ENCODE measurements at regions not wholly inside any gene's neighbourhood (a gene's known extent, or its start where the extent isn't known, plus 50 kb on each side); places are given as distances from the start of the nearest gene placed in this dataset.
A peak's percentile ranks its signal among the peaks of the same experiment; 100 is the strongest.

DNA sequence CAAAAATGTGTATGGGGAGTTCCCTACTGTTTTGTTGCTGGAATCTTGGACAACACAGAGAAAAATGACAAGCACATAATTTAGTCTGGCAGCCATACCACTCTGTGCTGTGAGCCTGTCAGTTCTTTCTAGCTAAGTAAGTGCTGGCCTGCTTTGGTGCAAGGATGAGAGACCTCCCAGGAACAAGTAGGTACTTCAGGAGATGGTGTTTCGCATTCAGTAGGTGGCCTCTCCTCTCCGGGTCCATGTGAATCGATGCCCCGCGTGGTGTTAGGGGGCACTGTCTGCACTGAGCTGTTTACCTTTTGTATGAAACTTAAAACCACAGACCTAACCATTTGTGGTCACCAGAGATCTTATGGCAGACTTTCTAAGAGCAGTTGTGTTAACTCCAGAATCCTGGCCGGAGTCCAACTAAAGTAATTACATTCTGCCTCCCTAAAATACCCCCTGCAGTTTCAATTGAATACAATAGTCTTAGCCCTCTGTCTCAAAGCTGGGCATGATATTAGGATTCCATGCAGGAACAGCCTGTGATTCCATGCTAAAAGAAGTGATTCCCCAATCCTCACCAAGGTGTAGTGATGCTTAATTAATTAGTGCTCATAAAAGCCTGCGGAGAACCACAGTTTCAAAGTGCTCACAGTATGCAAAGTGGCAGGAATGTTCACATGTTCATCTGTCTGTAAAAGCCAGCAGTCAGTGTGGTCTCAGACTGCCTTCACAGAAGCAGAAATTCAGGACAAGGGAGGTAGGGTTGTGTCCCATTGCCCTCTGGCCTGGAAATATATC, 64.2 kb downstream of the LLPH start:
- DNase-seq = peak; percentile 89

DNA sequence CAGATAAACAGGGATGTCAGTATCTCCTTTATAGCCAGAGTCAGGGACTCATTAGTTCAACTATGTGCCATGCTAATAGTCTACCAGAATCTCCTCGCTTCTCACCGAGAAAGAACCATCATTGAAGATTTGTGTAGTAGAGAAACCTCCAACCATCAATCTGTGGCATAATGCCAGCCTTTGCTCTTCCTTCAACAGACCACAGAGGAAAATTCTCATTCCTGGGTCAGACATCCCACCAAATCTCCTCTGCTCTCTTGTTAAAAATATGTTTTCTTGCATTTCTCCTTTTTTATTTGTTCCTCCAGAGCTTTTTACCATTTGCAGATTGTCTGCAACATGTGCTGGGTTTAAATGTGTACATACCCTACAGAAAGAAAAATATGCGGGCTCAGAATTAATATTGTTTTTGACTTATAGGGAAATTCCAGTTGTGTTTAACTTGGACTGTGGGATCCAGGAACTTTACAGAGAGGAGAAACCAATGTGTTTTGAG, 64.9 kb downstream of the LLPH start:
- DNase-seq = peak; percentile 80

DNA sequence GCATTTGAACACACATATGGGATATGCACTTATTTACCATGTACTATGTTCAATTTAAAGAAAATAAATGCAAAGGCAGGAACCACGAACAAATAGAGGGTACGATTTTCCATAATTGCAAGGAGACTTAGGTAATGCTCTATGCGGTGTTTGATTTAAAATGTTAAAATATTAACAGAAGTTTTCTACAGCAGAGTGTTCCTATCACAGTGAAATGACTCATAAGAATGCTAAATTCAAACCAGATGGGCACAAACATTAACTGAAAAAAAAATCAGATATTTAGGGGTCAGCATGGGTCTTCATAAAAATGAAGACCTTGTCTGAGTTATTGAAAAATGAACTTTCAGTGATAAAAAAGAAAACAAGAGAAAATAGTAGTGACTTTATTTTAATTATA, 65.4 kb downstream of the LLPH start:
- peak; percentile 72 for DNase-seq

DNA sequence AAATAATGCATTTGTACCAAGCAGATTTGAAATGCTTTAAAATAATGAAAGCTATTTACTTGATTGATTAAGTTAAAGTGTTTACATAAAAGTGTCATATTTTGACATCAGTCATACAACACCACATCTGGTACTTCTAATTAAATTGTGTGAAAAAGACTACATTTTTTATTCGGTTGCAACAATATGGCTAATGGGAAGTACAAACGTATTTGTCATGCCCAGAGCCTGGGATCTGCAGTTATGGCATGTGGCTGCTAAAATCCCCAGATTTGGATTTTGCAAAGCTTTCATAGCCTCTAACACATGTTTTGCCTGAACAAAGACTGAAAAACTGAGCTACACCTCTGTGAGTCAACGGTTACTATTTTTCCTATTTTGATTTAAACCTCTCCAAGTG, 66.6 kb downstream of the LLPH start:
- peak; percentile 79 for DNase-seq

- DNase-seq = no peak
Observed at GRCh38 chr12:66062290-66062625, 68.3 kb downstream of the LLPH start.

DNA sequence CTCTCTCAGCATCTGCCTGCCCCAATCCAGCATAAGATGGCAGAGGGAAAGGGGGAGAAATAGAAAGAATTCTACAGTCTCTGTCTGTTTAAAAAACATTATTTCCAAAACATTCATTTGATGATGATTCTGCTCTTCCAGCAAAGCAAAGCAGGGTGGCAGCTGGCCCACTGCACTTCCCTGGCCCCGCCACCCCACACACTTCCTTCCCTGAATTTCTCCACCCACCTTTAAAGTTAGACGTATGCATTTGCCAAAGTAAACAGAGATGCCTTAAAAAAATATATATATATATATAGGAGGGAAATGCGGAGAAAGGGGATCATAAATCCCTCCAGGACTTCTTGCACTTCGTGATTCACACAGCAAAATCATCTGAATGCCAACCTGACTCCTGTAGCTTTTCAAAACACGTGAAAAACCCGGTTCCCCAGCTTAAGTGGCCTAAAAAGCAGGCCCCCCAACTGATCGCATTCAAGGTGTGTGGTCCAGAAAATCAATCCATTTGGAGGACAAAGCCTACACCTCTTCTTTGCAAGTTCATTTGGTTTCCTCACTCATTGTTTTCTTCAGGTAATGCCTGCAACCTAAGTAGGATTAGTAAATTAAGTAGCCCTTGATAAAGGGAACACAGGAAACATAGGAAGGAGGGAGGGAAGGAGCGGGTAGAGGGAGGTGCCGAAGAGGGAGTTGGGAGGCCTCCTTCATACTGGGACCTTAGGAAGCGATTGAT, 68.8 kb downstream of the LLPH start:
- DNase-seq = peak; percentile 25

GRCh38 chr12:66061076-66061475, 69.5 kb downstream of the LLPH start:
- no peak for DNase-seq

- DNase-seq = no peak
Observed at GRCh38 chr12:66060163-66060907, 70.2 kb downstream of the LLPH start.

- no peak for DNase-seq
Observed at GRCh38 chr12:66059666-66060065, 70.9 kb downstream of the LLPH start.

GRCh38 chr12:66058554-66058953, 72.0 kb downstream of the LLPH start:
- no peak for DNase-seq

- DNase-seq = no peak
Observed at GRCh38 chr12:66055837-66056319, 74.7 kb downstream of the LLPH start.

GRCh38 chr12:66052988-66053615, 77.4 kb downstream of the LLPH start:
- DNase-seq = no peak

DNA sequence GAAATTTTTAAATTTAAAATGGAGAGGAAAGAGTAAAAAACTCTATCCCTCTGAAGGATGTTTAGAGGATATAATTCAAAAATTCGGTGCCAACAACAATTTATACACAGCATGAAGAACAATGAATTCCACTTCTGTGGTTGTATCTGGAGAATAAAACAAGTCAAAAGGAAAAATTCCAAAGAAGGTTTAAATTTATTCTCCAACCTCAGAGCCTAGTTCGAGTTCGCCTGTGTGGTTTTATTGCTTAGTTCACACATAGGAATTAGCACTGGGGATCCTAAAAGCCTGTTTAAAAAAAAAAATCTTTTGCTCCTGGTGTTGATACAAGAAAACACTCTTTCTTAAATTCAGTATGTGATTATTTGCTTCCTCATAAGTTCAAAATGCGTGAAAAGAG, 79.2 kb downstream of the LLPH start:
- DNase-seq = no peak

DNA sequence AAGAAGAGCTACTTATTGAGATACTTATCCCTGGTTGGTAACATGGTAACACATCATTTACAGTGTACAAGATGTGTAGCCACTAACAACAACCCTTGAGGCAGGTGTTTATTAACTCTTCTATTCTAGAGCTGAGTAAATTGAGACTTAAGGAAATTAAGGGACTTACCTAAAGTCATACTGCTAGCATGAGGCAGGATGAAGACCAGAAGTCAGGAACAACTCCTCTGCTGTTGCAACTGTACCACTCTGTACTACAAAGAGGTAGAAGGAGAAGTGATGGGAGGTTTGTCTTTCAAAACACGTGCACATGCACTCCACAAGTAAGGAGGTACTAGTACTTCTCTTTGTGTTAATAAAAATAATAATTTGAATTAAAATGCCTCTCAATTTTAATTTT, 79.9 kb downstream of the LLPH start:
- DNase-seq = no peak

DNA sequence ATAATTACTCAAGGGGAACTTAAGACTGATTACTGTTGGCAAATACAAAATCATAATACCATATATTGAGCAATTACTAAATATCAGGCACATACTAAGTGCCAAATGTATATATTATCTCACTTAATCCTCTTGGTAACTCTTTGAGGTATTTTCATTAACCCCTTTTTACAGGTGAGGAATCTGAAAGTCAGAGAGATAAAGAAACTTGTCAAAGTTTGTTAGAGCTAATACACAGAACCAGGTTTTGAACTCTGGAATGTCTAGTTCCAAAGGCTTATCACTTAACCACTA, 80.3 kb downstream of the LLPH start:
- DNase-seq = no peak

GRCh38 chr12:66049538-66050282, 80.8 kb downstream of the LLPH start:
- no peak for DNase-seq

- peak; percentile 64 for DNase-seq
Observed at GRCh38 chr12:66048835-66049537, 81.6 kb downstream of the LLPH start.

GRCh38 chr12:66048218-66048834, 82.2 kb downstream of the LLPH start:
- no peak for DNase-seq

DNA sequence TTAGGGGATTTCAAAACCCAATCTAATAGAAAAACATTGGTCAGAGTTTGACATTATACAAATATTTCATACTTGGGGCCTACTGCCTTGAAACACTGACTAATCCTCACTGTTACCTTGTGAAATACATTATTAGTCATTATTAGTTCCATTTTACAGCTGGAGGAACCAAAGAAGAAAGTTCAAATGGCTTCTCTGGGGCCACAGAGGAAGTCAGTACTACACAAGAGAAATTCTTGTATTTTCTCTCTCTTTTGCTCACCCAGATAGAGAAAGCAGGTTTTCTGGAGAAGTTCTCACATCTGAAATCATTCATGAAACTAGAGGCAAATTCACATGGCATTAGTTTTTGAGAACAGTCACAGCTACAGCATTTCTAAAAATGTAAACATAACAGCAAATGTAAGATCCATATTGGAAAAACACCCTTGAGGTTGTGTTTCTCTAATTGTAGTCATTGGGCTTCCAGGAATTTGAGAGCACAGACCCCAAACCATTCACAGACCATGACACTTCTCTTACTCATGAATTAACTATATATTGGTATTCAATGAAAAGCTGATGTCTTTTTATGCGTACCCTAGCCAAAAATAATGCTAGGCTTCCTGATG, 83.0 kb downstream of the LLPH start:
- peak; percentile 87 for DNase-seq

GRCh38 chr12:66045506-66045905, 85.0 kb downstream of the LLPH start:
- no peak for DNase-seq

DNA sequence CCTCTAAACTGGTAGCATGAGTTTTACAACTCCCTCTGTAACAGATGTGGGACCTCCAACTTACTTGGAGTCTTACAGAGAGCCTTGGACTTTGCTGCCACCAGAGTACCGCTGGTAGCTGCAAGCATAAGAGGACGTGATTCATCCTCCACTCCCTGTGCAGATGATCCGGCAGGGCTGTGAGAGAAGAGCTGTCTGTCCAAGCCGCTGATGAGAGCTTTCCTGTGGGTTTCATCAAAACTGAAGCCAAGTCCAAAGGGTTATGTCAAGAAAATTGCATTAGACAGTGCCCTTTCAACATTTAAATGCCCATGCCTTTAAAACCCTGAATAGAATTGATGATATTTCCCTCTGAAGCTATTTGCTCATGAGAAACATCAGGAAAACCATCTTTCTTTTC, 85.8 kb downstream of the LLPH start:
- DNase-seq = peak; percentile 67
